Type B pancreatic cell (in vitro differentiated cells): ENCODE measurements at regions not wholly inside any gene's neighbourhood (a gene's known extent, or its start where the extent isn't known, plus 50 kb on each side); places are given as distances from the start of the nearest gene placed in this dataset.

ENCODE experiments used
- DNase-seq: peaks from one replicate; pipeline ENCODE4 v3.0.0; 2021; ENCODE audit warnings: mixed read lengths; ENCODE audit not compliant: unreplicated experiment; ENCODE audit errors: extremely low spot score
- H3K27ac Mint-ChIP-seq: 2 replicates; pipeline ENCODE4 v1.8.0; 2021; ENCODE audit warnings: mild to moderate bottlenecking, mixed read lengths
- H3K27me3 Mint-ChIP-seq: 2 replicates; pipeline ENCODE4 v1.8.0; 2021; ENCODE audit warnings: mixed read lengths
- H3K36me3 Mint-ChIP-seq: 2 replicates; pipeline ENCODE4 v1.8.0; 2021; ENCODE audit warnings: mixed read lengths
- H3K4me1 Mint-ChIP-seq: one replicate; pipeline ENCODE4 v1.8.0; 2021; ENCODE audit warnings: mixed read lengths; ENCODE audit not compliant: unreplicated experiment
- H3K4me3 Mint-ChIP-seq: 2 replicates; pipeline ENCODE4 v1.8.0; 2021; ENCODE audit warnings: mild to moderate bottlenecking, mixed read lengths
- H3K9me3 Mint-ChIP-seq: 2 replicates; pipeline ENCODE4 v1.8.0; 2021; ENCODE audit warnings: mixed read lengths
- CTCF ChIP-seq: fragments of 200-600 bp; sonication (generic); conservative IDR thresholded peaks from 2 replicates; pipeline ENCODE4 v1.5.0; 2021; ENCODE audit warnings: antibody characterized with exemption, mild to moderate bottlenecking

- no peaks in the 10 kb centered on the region for H3K27me3 Mint-ChIP-seq
- no peak for DNase-seq
- no peaks in the 10 kb centered on the region for H3K36me3 Mint-ChIP-seq
- no peaks in the 10 kb centered on the region for H3K4me1 Mint-ChIP-seq
- no peak overlapping the region for H3K4me3 Mint-ChIP-seq
- no peak overlapping the region for H3K27ac Mint-ChIP-seq
- H3K9me3 Mint-ChIP-seq, result no peaks in the 10 kb centered on the region
- TF ChIP-seq CTCF, result no peak
Measured at GRCh38 chrX:138408101-138408500, 303.4 kb downstream of the FGF13 start.

- Mint-ChIP-seq H3K27me3 (no peaks in the 10 kb centered on the region), H3K4me3 (no peak overlapping the region), H3K36me3 (no peaks in the 10 kb centered on the region), H3K27ac (no peak overlapping the region), H3K9me3 (no peaks in the 10 kb centered on the region), H3K4me1 (no peaks in the 10 kb centered on the region)
- no peak for TF ChIP-seq CTCF
- no peak for DNase-seq
Measured at GRCh38 chrX:138411048-138411447, 300.5 kb downstream of the FGF13 start.
